ENCODE measurements at regions not wholly inside any gene's neighbourhood (a gene's known extent, or its start where the extent isn't known, plus 50 kb on each side); places are given as distances from the start of the nearest gene placed in this dataset.

DNA sequence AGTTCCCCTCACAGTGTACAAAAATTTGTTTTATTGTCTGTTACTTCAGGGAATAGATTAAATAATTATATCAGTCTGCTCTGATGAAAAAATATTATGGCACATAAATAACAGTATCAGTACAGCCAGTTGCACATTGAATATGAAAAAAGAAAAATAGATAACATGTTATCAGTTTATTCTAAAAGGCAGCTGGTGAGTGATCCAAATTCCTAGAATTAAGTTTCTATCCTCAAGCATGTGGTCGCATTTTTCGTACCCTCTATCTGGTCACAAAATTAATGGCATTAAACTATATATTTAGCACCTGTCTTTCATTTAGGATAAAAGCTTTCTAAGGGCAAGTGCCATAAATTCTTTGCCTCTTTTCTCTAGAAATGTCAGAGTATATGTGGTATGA, 944.8 kb upstream of the PCDH9 start:
- H3K27me3 ChIP-seq: no peaks in the 10 kb centered on the region
- H3K4me1 ChIP-seq (ENCODE audit: low read depth): no peaks in the 10 kb centered on the region
- DNase-seq (ENCODE audit: low read depth in 1 of 2, low spot score in 1 of 2): no peak
- TF ChIP-seq, protein P1, sequence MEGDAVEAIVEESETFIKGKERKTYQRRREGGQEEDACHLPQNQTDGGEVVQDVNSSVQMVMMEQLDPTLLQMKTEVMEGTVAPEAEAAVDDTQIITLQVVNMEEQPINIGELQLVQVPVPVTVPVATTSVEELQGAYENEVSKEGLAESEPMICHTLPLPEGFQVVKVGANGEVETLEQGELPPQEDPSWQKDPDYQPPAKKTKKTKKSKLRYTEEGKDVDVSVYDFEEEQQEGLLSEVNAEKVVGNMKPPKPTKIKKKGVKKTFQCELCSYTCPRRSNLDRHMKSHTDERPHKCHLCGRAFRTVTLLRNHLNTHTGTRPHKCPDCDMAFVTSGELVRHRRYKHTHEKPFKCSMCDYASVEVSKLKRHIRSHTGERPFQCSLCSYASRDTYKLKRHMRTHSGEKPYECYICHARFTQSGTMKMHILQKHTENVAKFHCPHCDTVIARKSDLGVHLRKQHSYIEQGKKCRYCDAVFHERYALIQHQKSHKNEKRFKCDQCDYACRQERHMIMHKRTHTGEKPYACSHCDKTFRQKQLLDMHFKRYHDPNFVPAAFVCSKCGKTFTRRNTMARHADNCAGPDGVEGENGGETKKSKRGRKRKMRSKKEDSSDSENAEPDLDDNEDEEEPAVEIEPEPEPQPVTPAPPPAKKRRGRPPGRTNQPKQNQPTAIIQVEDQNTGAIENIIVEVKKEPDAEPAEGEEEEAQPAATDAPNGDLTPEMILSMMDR (IDR thresholded peaks at IDR 0.05; ENCODE audit: low read depth, low read length): no peak
- H3K4me3 ChIP-seq: no peak overlapping the region
- H3K9me3 ChIP-seq (ENCODE audit: low read depth): no peaks in the 10 kb centered on the region
- H3K36me3 ChIP-seq: no peaks in the 10 kb centered on the region
- no peak overlapping the region for H3K27ac ChIP-seq

DNA sequence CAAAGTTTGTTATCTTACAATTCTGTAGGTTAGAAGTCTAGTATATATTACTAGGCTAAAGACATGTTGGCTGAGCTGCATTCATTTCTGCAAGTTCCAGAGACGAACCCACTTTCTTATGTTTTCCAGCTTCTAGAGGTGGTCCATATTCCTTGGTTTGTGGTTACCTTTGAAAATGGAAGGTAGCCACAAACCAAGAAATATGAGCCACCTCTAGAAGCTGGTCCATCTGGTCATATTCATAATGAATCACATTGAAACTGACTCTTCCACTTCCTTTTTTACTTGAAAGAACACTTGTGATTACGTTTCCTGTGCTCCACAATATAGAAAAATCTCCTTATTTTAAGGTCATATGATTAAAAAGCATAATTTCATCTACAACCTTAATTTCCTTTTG, 943.0 kb upstream of the PCDH9 start:
- TF ChIP-seq, protein P1 (IDR thresholded peaks at IDR 0.05; ENCODE audit: low read depth, low read length): no peak
- no peak overlapping the region for H3K4me3 ChIP-seq
- H3K27ac ChIP-seq: no peak overlapping the region

DNA sequence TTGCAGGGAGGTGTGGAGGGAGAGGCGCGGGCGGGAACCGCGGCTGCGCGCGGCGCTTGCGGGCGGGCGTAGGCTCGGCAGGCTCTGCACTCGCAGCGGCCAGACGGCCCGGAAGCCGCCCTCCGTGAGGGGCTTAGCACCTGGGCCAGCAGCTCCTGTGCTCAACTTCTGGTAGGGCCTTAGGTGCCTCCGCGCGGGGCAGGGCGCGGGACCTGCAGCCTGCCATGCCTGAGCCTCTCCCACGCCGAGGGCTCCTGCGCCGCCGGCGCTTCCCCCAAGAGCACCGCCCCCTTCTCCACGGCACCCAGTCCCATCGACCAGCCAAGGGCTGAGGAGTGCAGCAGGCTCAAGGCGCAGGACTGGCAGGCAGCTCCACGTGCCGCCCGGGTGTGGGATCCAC, 940.8 kb upstream of the PCDH9 start:
- Histone ChIP-seq H3K9me3 (ENCODE audit: low read depth) (no peaks in the 10 kb centered on the region), H3K4me3 (no peak overlapping the region), H3K27ac (no peak overlapping the region), H3K4me1 (ENCODE audit: low read depth) (no peaks in the 10 kb centered on the region), H3K36me3 (no peaks in the 10 kb centered on the region), H3K27me3 (no peaks in the 10 kb centered on the region)
- TF ChIP-seq, protein P1 (IDR thresholded peaks at IDR 0.05; ENCODE audit: low read depth, low read length): no peak
- no peak for DNase-seq (ENCODE audit: low read depth in 1 of 2, low spot score in 1 of 2)

More for the DNA sequence above, 943.0 kb upstream of the PCDH9 start:
- H3K36me3 ChIP-seq: no peaks in the 10 kb centered on the region
- H3K27me3 ChIP-seq: no peaks in the 10 kb centered on the region
- H3K9me3 ChIP-seq (ENCODE audit: low read depth): no peaks in the 10 kb centered on the region
- no peaks in the 10 kb centered on the region for H3K4me1 ChIP-seq (ENCODE audit: low read depth)
- DNase-seq (ENCODE audit: low read depth in 1 of 2, low spot score in 1 of 2): no peak

DNA sequence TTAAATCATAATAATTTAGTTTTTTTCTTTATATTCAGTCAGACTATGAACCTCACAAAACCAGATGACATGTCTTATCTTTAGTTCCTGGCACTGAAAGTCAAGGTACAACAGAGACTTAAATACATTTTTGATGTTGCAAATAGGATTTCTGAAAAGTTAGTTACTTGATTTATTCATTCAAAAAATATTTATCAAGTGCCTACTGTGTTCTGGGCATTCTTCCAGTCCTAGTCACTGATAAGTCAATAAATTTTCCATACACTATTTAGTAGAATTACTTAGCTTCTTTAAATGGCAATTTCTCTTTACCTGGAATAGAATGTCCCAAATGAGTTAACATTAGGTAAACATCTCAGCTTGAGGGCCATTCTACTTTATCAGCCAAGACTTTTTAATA, 938.3 kb upstream of the PCDH9 start:
- Histone ChIP-seq H3K4me3 (no peak overlapping the region), H3K27ac (no peak overlapping the region), H3K4me1 (ENCODE audit: low read depth) (no peaks in the 10 kb centered on the region), H3K36me3 (no peaks in the 10 kb centered on the region), H3K9me3 (ENCODE audit: low read depth) (no peaks in the 10 kb centered on the region), H3K27me3 (no peaks in the 10 kb centered on the region)
- DNase-seq (ENCODE audit: low read depth in 1 of 2, low spot score in 1 of 2): no peak
- TF ChIP-seq, protein P1 (IDR thresholded peaks at IDR 0.05; ENCODE audit: low read depth, low read length): no peak

DNA sequence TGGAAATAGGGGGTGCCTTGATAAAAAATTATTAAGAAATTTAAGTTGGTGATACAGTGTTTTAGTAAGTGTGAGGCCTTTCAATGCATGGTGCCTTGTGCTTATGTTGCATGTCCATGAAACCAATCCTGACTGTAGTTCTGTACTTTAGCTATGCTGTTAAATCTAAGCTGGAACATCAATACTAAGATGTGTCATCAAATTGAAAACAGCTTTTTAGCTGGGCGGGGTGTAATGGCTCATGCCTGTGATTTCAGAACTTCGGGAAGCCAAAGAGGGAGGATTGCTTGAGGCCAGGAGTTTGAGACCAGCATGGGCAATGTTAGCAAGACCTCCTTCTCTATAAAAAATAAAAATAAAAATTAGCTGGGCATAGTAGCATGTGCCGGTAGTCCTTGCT, 930.3 kb upstream of the PCDH9 start:
- TF ChIP-seq, protein P1 (IDR thresholded peaks at IDR 0.05; ENCODE audit: low read depth, low read length): no peak
- no peak overlapping the region for H3K27ac ChIP-seq
- H3K9me3 ChIP-seq (ENCODE audit: low read depth): no peaks in the 10 kb centered on the region
- no peak for DNase-seq (ENCODE audit: low read depth in 1 of 2, low spot score in 1 of 2)
- no peak overlapping the region for H3K4me3 ChIP-seq
- H3K4me1 ChIP-seq (ENCODE audit: low read depth): no peaks in the 10 kb centered on the region
- H3K36me3 ChIP-seq: no peaks in the 10 kb centered on the region
- H3K27me3 ChIP-seq: no peaks in the 10 kb centered on the region

DNA sequence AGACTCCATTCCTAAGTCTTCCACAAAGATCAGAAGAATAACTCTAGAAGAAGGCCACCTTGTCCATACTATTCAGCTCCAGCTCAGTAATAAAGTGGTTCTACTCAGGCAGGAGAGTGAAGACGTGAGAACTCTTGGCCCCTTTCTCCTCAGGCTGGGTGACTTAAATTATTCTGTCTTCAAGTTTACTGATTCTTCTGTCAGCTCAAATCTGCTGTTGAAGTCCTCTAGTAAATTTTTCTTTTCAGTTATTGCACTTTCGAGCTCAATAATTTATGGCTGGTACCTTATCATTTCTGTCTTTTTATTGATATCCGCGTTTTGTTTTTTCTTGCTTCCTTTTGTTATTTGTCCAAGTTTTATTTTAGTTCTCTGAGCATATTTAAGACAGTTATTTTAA, 922.3 kb upstream of the PCDH9 start:
- no peak overlapping the region for H3K4me3 ChIP-seq
- no peaks in the 10 kb centered on the region for H3K4me1 ChIP-seq (ENCODE audit: low read depth)
- TF ChIP-seq, protein P1 (IDR thresholded peaks at IDR 0.05; ENCODE audit: low read depth, low read length): no peak
- H3K27ac ChIP-seq: no peak overlapping the region
- H3K9me3 ChIP-seq (ENCODE audit: low read depth): no peaks in the 10 kb centered on the region
- H3K27me3 ChIP-seq: no peaks in the 10 kb centered on the region
- no peaks in the 10 kb centered on the region for H3K36me3 ChIP-seq
- DNase-seq (ENCODE audit: low read depth in 1 of 2, low spot score in 1 of 2): no peak
